ENCODE measurements at regions not wholly inside any gene's neighbourhood (a gene's known extent, or its start where the extent isn't known, plus 50 kb on each side); places are given as distances from the start of the nearest gene placed in this dataset.

DNA sequence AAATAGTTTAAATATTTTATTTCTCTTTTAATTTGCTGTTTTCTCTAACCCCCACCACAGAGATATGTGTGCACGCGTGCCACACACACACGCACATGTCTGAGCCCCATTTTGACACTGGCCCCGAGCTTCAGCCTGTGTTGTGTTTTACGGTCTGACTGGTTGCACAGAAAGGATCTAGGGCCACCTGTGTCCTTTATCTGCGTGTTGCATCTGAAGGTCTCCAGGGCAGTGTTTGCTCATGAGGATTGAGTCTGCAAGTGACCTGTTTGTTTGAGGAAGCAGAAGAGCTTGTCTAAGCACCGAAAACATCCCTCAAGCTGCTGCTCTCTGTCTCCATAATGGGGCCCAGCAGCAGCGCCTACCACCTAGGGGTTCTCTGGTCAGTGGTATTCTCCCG is 266.4 kb upstream of the LYZL1 start (continued):
- TF ChIP-seq JUN (IDR thresholded peaks at IDR 0.05; ENCODE audit: borderline replicate concordance, low read depth, low read length): no peak
- TF ChIP-seq JUN (CRISPR knock-in tag; IDR thresholded peaks at IDR 0.05; ENCODE audit: borderline replicate concordance): no peak
- TF ChIP-seq TAF1 (IDR thresholded peaks at IDR 0.05; ENCODE audit: control insufficient read depth, extremely low read depth, insufficient read depth, low read length, severe bottlenecking): no peak
- TF ChIP-seq SMARCA4 (IDR thresholded peaks at IDR 0.05): no peak
- no peak for TF ChIP-seq ZNF311 (CRISPR knock-in tag; IDR thresholded peaks at IDR 0.05)

DNA sequence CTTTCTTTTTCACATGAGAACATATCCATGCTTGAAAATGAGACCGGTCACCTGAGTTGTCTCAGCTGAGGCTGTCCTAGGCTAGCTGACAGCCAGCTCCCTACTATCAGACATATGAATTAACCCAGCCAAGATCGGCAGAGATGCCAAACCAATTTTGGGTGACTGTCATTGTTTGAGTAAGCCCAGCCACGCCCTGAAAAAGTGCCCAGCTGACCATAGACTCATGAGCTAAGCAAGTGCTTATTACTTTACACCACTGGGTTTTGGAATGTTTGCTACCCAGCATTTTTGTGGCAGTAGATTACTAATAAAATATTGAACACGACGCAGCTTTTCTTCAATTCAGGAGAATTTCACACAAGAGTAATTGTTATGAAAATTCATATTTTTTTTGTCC is 265.2 kb upstream of the LYZL1 start:
- no peak overlapping the region for H3K27ac ChIP-seq (ENCODE audit: extremely low read depth, low read depth, low read length)
- H4K20me1 ChIP-seq (replicated peaks; ENCODE audit: control insufficient read depth, insufficient read depth, low read length): no peaks in the 10 kb centered on the region; the same call in 1 of the 2 replicates
- TF ChIP-seq SMAD1 (IDR thresholded peaks at IDR 0.05; ENCODE audit: low read depth, low read length, partially characterized antibody): no peak
- no peak for TF ChIP-seq FOXA3 (CRISPR knock-in tag; conservative IDR thresholded peaks at IDR 0.05 in 1 of 2, IDR thresholded peaks at IDR 0.05 in 1 of 2)
- no peak for TF ChIP-seq BDP1 (IDR thresholded peaks at IDR 0.05; ENCODE audit: insufficient read depth, insufficient read length)
- TF ChIP-seq ZBTB12 (CRISPR knock-in tag; IDR thresholded peaks at IDR 0.05): no peak
- TF ChIP-seq CBFB (CRISPR knock-in tag; IDR thresholded peaks at IDR 0.05): no peak
- no peak for TF ChIP-seq NFRKB (IDR thresholded peaks at IDR 0.05; ENCODE audit: low read depth)
- no peak for TF ChIP-seq MLLT1 (IDR thresholded peaks at IDR 0.05)
- TF ChIP-seq MYBL2 (IDR thresholded peaks at IDR 0.05; ENCODE audit: low read depth): no peak
- TF ChIP-seq MYBL2 (CRISPR knock-in tag; IDR thresholded peaks at IDR 0.05; ENCODE audit: borderline replicate concordance): no peak
- TF ChIP-seq SMAD3 (CRISPR knock-in tag; conservative IDR thresholded peaks at IDR 0.05): no peak
- TF ChIP-seq BRF1 (IDR thresholded peaks at IDR 0.05; ENCODE audit: borderline replicate concordance, extremely low read depth, insufficient read length): no peak
- no peak for TF ChIP-seq TAF1 (IDR thresholded peaks at IDR 0.05; ENCODE audit: control insufficient read depth, extremely low read depth, insufficient read depth, low read length, severe bottlenecking)
- TF ChIP-seq ZFP36 (IDR thresholded peaks at IDR 0.05; ENCODE audit: low read depth, low read length, partially characterized antibody): no peak
- no peak for TF ChIP-seq KAT8 (IDR thresholded peaks at IDR 0.05; ENCODE audit: low read depth)
- TF ChIP-seq ZNF699 (CRISPR knock-in tag; IDR thresholded peaks at IDR 0.05; ENCODE audit: insufficient replicate concordance): no peak
- no peak overlapping the region for H3K4me3 ChIP-seq
- H3K36me3 ChIP-seq (ENCODE audit: control insufficient read depth, insufficient read depth, low read length): no peaks in the 10 kb centered on the region
- no peak for FAIRE-seq
- DNase-seq (ENCODE audit: extremely low read depth in 1 of 4, low spot score in 3 of 4): no peak
- 7% methylated on average over 5 of the region's 5 CpGs for WGBS (ENCODE audit: insufficient coverage, low coverage, missing lambda C conversion rate)
- H3K27me3 ChIP-seq (ENCODE audit: control insufficient read depth in 2 of 2, insufficient read depth in 2 of 2, low read length in 2 of 2): peaks cover 23 to 34% of the 10 kb centered on the region in 2 experiments
- no peaks in the 10 kb centered on the region for H3K9me1 ChIP-seq (ENCODE audit: control insufficient read depth, insufficient read depth, low read length)
- no peak overlapping the region for H3K4me2 ChIP-seq (ENCODE audit: insufficient read depth, low read length)
- CTCF ChIA-PET (ENCODE audit: low intra/inter-chr PET ratio): no interaction called here
- ATAC-seq: no peak
- no peak overlapping the region for H3K9ac ChIP-seq (ENCODE audit: insufficient read depth in 1 of 2, low read depth in 2 of 2, low read length in 2 of 2)
- in situ Hi-C loops (cut with MboI) (no loop called here), intact Hi-C loops (cut with micrococcal nuclease) (no loop called here)
- BruUV-seq (replicated peaks): no TSS peak
- no peaks in the 10 kb centered on the region for H3K9me3 ChIP-seq (replicated peaks; ENCODE audit: control insufficient read depth, insufficient read depth, low read depth, low read length)
- no peaks in the 10 kb centered on the region for H3K79me2 ChIP-seq (ENCODE audit: control insufficient read depth, insufficient read depth, low read length)
- POLR2A ChIA-PET: interaction anchor here (0.9 to 1.3 kb wide), 4 partner anchors 13 to 346 kb away, joined by 3 read pairs; partner anchors contain the start of gene BAMBI
- H2AFZ ChIP-seq (ENCODE audit: low read depth, low read length): no peak overlapping the region
- no peaks in the 10 kb centered on the region for H3K4me1 ChIP-seq (replicated peaks in 1 of 2; ENCODE audit: control insufficient read depth in 2 of 2, insufficient read depth in 2 of 2, low read length in 2 of 2)
